OCI-LY3 (cell line): ENCODE measurements at regions not wholly inside any gene's neighbourhood (a gene's known extent, or its start where the extent isn't known, plus 50 kb on each side); places are given as distances from the start of the nearest gene placed in this dataset.

Experiments
- H2AFZ ChIP-seq: fragments of 200-600, 300-600 bp; shearing (Covaris generic); 2 replicates; pipeline ENCODE4 v1.6.0; 2014; ENCODE audit warnings: antibody characterized with exemption, low read depth, low read length
- H3K27ac ChIP-seq: fragments of 200-600, 300-600 bp; sonication (generic); 2 replicates; pipeline ENCODE4 v1.5.1; 2014; ENCODE audit warnings: mild to moderate bottlenecking, low read length, moderate library complexity, mixed read lengths
- H3K27me3 ChIP-seq: fragments of 200-600, 300-600 bp; sonication (generic); 2 replicates; pipeline ENCODE4 v1.6.1; 2014; ENCODE audit warnings: low read depth, low read length, mixed read lengths
- H3K36me3 ChIP-seq: fragments of 200-600, 300-600 bp; sonication (generic); replicated peaks from 2 replicates; pipeline ENCODE3; 2014; ENCODE audit warnings: low read depth, low read length, mixed read lengths
- H3K4me1 ChIP-seq: fragments of 300-600, 200-600 bp; sonication (generic); 2 replicates; pipeline ENCODE4 v1.6.1; 2014; ENCODE audit warnings: low read length, mixed read lengths
- H3K4me2 ChIP-seq: fragments of 200-600, 300-600 bp; sonication (generic); 2 replicates; pipeline ENCODE4 v1.6.1; 2014; ENCODE audit warnings: low read length, mixed read lengths
- H3K4me3 ChIP-seq: fragments of 300-600, 200-600 bp; sonication (generic); 2 replicates; pipeline ENCODE4 v1.5.1; 2014; ENCODE audit warnings: antibody characterized with exemption, mild to moderate bottlenecking, low read length, moderate library complexity
- H3K79me2 ChIP-seq: fragments of 300-600, 200-600 bp; shearing (Covaris generic); 2 replicates; pipeline ENCODE4 v1.6.1; 2014; ENCODE audit warnings: mild to moderate bottlenecking, low read length, mixed read lengths
- H3K9ac ChIP-seq: fragments of 300-600, 200-600 bp; shearing (Covaris generic); 2 replicates; pipeline ENCODE4 v1.6.0; 2014; ENCODE audit warnings: mild to moderate bottlenecking, low read length, moderate library complexity
- H3K9me3 ChIP-seq: fragments of 200-600, 300-600 bp; shearing (Covaris generic); 2 replicates; pipeline ENCODE4 v1.6.1; 2014; ENCODE audit warnings: low read length, mixed read lengths; ENCODE audit not compliant: insufficient read depth
- H4K20me1 ChIP-seq: fragments of 200-600, 300-600 bp; sonication (generic); 2 replicates; pipeline ENCODE4 v1.6.1; 2016; ENCODE audit warnings: low read length, mixed read lengths; ENCODE audit not compliant: insufficient read depth
- EZH2phosphoT487 ChIP-seq: fragments of 200-600 bp; shearing (Covaris generic); IDR thresholded peaks from 2 replicates; pipeline ENCODE4 v1.6.1; 2018; ENCODE audit warnings: antibody characterized with exemption, mixed run types, low read depth
- TF ChIP-seq, protein P1 (sequence below): fragments of 200-600, 300-600 bp; sonication (generic); IDR thresholded peaks from 2 replicates; pipeline ENCODE4 v1.5.1; 2014; ENCODE audit warnings: antibody characterized with exemption, low read length, low read depth

DNA sequence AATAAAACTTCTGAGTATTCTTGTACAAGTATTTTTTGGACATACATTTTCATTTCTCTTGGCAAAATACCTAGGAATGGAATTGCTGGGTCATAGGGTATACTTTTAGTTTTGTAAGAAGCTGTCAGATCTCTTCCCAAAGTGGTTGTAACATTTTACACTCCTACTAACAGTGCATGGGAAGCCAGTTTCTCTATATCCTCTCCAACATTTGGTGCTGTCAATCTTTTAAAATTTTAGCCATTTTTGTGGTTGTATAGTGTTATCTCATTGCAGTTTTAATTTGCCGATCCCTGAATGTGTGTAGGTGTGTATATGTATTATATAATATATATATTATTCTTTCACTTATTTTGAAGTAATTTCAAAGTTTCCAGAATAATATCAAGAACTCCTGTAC lies 63.1 kb upstream of the TMEM178A start:
- H2AFZ ChIP-seq: no peak overlapping the region
- no peaks in the 10 kb centered on the region for H4K20me1 ChIP-seq
- TF ChIP-seq, protein P1, sequence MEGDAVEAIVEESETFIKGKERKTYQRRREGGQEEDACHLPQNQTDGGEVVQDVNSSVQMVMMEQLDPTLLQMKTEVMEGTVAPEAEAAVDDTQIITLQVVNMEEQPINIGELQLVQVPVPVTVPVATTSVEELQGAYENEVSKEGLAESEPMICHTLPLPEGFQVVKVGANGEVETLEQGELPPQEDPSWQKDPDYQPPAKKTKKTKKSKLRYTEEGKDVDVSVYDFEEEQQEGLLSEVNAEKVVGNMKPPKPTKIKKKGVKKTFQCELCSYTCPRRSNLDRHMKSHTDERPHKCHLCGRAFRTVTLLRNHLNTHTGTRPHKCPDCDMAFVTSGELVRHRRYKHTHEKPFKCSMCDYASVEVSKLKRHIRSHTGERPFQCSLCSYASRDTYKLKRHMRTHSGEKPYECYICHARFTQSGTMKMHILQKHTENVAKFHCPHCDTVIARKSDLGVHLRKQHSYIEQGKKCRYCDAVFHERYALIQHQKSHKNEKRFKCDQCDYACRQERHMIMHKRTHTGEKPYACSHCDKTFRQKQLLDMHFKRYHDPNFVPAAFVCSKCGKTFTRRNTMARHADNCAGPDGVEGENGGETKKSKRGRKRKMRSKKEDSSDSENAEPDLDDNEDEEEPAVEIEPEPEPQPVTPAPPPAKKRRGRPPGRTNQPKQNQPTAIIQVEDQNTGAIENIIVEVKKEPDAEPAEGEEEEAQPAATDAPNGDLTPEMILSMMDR: no peak
- TF ChIP-seq EZH2phosphoT487: no peak
- H3K4me3 ChIP-seq: no peak overlapping the region
- no peaks in the 10 kb centered on the region for H3K36me3 ChIP-seq
- no peak overlapping the region for H3K4me2 ChIP-seq
- H3K79me2 ChIP-seq: no peaks in the 10 kb centered on the region
- H3K27ac ChIP-seq: no peak overlapping the region
- H3K9ac ChIP-seq: no peak overlapping the region
- peaks cover 28% of the 10 kb centered on the region for H3K27me3 ChIP-seq
- H3K4me1 ChIP-seq: no peaks in the 10 kb centered on the region
- no peaks in the 10 kb centered on the region for H3K9me3 ChIP-seq

DNA sequence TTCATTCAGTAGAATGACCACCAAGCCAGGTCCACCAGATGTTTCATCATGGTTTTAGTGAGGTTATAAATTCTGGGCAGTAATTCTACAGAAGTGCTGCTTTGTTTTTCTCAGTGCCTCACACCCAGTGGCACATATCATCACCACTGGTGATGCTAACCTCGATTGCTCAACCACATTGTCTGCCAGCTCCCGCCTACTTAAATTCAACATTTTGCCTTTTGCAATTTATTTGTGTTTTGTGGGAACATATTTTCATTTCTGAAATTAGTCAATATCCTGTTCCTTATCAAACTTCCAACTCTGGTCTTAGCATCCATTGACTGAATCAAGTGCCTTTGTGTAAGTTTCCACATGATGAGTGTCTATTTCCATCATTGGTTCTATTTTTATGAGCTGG lies 62.3 kb upstream of the TMEM178A start:
- TF ChIP-seq EZH2phosphoT487: no peak
- TF ChIP-seq, protein P1: no peak
- Histone ChIP-seq H3K27me3 (peaks cover 29% of the 10 kb centered on the region), H3K4me1 (no peaks in the 10 kb centered on the region), H4K20me1 (no peaks in the 10 kb centered on the region), H2AFZ (no peak overlapping the region), H3K9ac (no peak overlapping the region), H3K4me2 (no peak overlapping the region), H3K27ac (no peak overlapping the region), H3K9me3 (no peaks in the 10 kb centered on the region), H3K36me3 (no peaks in the 10 kb centered on the region), H3K4me3 (no peak overlapping the region), H3K79me2 (no peaks in the 10 kb centered on the region)

DNA sequence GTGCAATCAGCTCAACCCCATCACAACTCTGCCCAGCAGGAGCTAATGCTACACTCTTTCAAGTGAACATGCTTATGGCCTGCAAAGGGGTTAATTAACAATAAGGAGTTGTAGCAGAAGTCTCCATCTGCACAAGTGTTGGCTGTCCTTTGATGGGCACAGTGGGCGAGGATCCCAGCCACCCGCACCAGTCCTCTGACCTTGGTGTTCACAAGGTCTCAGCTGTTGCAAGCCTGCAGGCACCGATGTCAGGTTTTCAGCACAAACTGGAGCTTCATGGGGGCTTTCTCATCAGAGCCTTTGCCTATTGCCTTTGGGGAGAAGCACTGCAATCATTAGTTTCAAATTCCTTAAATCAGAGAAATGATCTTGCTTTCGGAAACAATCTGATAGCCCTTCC lies 60.9 kb upstream of the TMEM178A start:
- TF ChIP-seq, protein P1: no peak
- TF ChIP-seq EZH2phosphoT487: no peak
- no peaks in the 10 kb centered on the region for H4K20me1 ChIP-seq
- H2AFZ ChIP-seq: no peak overlapping the region

DNA sequence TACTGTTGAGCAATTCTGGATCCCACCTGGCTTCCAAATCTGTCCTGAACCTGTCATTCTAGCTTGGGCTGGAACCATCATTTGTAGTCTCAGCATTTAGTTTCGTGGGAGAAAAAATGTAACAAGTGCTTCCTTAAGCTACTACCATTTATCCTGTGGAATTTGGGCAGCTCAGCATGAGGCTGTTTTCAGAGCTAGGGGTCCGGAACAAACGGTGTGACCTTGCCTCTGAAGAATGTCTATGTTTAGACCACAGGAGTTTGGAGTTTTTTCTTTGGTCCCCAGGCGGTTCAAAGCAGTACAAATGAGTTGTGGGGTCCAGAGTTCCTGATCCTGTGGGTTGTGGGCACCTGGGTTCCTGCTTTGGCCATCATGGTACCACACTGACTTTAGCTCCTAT lies 59.1 kb upstream of the TMEM178A start:
- Histone ChIP-seq H3K4me2 (no peak overlapping the region), H3K4me3 (no peak overlapping the region), H3K4me1 (no peaks in the 10 kb centered on the region), H4K20me1 (no peaks in the 10 kb centered on the region), H3K79me2 (no peaks in the 10 kb centered on the region), H3K9me3 (no peaks in the 10 kb centered on the region), H3K9ac (no peak overlapping the region), H3K27me3 (peaks cover 41% of the 10 kb centered on the region), H3K27ac (no peak overlapping the region), H2AFZ (no peak overlapping the region), H3K36me3 (no peaks in the 10 kb centered on the region)
- no peak for TF ChIP-seq EZH2phosphoT487
- TF ChIP-seq, protein P1: no peak

More for the DNA sequence above, 60.9 kb upstream of the TMEM178A start:
- Histone ChIP-seq H3K4me2 (no peak overlapping the region), H3K9ac (no peak overlapping the region), H3K36me3 (no peaks in the 10 kb centered on the region), H3K4me1 (no peaks in the 10 kb centered on the region), H3K4me3 (no peak overlapping the region), H3K27ac (no peak overlapping the region), H3K79me2 (no peaks in the 10 kb centered on the region), H3K27me3 (peaks cover 38% of the 10 kb centered on the region), H3K9me3 (no peaks in the 10 kb centered on the region)
